WERI-Rb-1 (cell line): ENCODE measurements at regions not wholly inside any gene's neighbourhood (a gene's known extent, or its start where the extent isn't known, plus 50 kb on each side); places are given as distances from the start of the nearest gene placed in this dataset.

Source experiments
- DNase-seq: peaks from one replicate; pipeline ENCODE4 v3.0.0-alpha.2; 2020
- H3K27ac ChIP-seq: fragments of 250-450 bp; sonication (Bioruptor Pico); 2 replicates; pipeline ENCODE4 v1.5.1; 2020; ENCODE audit warnings: mild to moderate bottlenecking, moderate library complexity
- H3K27me3 ChIP-seq: fragments of 250-450 bp; sonication (Bioruptor Pico); 2 replicates; pipeline ENCODE4 v1.5.1; 2021; ENCODE audit warnings: mild to moderate bottlenecking, low read depth, moderate library complexity; ENCODE audit not compliant: insufficient read depth, severe bottlenecking
- H3K36me3 ChIP-seq: fragments of 250-450 bp; sonication (Bioruptor Pico); 2 replicates; pipeline ENCODE4 v1.5.1; 2020; ENCODE audit warnings: mild to moderate bottlenecking, moderate library complexity
- H3K4me3 ChIP-seq: 2 replicates; pipeline ENCODE4 v1.5.1; 2011; ENCODE audit warnings: low read depth, mild to moderate bottlenecking, control low read depth, low read length
- H3K9me3 ChIP-seq: fragments of 250-450 bp; sonication (Bioruptor Pico); 2 replicates; pipeline ENCODE4 v1.5.1; 2021; ENCODE audit warnings: mild to moderate bottlenecking, moderate library complexity; ENCODE audit not compliant: severe bottlenecking
- TF ChIP-seq, protein P1 (sequence below): IDR thresholded peaks from 2 replicates; pipeline ENCODE4 v1.5.1; 2011; ENCODE audit warnings: low read depth, mild to moderate bottlenecking, control low read depth, inconsistent platforms, low read length

- Histone ChIP-seq H3K4me3 (no peak overlapping the region), H3K27me3 (no peaks in the 10 kb centered on the region), H3K36me3 (no peaks in the 10 kb centered on the region), H3K9me3 (no peaks in the 10 kb centered on the region), H3K27ac (no peak overlapping the region)
- TF ChIP-seq, protein P1, sequence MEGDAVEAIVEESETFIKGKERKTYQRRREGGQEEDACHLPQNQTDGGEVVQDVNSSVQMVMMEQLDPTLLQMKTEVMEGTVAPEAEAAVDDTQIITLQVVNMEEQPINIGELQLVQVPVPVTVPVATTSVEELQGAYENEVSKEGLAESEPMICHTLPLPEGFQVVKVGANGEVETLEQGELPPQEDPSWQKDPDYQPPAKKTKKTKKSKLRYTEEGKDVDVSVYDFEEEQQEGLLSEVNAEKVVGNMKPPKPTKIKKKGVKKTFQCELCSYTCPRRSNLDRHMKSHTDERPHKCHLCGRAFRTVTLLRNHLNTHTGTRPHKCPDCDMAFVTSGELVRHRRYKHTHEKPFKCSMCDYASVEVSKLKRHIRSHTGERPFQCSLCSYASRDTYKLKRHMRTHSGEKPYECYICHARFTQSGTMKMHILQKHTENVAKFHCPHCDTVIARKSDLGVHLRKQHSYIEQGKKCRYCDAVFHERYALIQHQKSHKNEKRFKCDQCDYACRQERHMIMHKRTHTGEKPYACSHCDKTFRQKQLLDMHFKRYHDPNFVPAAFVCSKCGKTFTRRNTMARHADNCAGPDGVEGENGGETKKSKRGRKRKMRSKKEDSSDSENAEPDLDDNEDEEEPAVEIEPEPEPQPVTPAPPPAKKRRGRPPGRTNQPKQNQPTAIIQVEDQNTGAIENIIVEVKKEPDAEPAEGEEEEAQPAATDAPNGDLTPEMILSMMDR, result no peak
- DNase-seq, result peak; percentile 20
These were observed 489.8 kb upstream of the MANEA start for GRCh38 chr6:95087394-95088097.

- DNase-seq, result no peak
- Histone ChIP-seq H3K9me3 (no peaks in the 10 kb centered on the region), H3K27me3 (no peaks in the 10 kb centered on the region), H3K4me3 (no peak overlapping the region), H3K36me3 (no peaks in the 10 kb centered on the region), H3K27ac (no peak overlapping the region)
- TF ChIP-seq, protein P1, result 0 out of 2 replicates have a peak, but pooled peaks have one; percentile 15
These were observed 485.4 kb upstream of the MANEA start for GRCh38 chr6:95091823-95092436.

DNA sequence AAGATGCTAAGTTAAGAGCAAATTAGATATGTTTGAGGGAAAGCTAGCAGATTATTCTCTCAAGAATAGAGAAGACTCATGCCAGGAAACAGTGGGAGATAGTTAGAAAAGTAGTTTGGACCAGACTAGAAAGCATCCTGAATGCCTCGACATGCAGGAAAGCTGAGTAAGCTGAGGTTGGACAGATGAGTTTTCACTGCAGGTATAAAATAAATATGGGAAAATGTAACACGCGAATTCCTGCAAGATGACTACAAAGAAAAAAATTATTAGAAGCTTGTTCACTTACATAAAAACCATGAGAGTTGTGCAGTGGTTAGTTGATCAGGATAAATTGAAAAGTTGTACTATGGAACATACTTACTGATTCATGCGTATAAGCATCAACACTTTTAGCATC, 484.2 kb upstream of the MANEA start:
- Histone ChIP-seq H3K27me3 (no peaks in the 10 kb centered on the region), H3K27ac (no peak overlapping the region), H3K36me3 (no peaks in the 10 kb centered on the region), H3K4me3 (no peak overlapping the region), H3K9me3 (no peaks in the 10 kb centered on the region)
- TF ChIP-seq, protein P1, result no peak
- DNase-seq, result no peak

- no peaks in the 10 kb centered on the region for H3K36me3 ChIP-seq
- TF ChIP-seq, protein P1, result no peak
- H3K27ac ChIP-seq, result no peak overlapping the region
- DNase-seq, result no peak
- H3K4me3 ChIP-seq, result no peak overlapping the region
- H3K27me3 ChIP-seq, result no peaks in the 10 kb centered on the region
- H3K9me3 ChIP-seq, result no peaks in the 10 kb centered on the region
These were observed 482.3 kb upstream of the MANEA start for GRCh38 chr6:95094751-95095663.

- no peaks in the 10 kb centered on the region for H3K36me3 ChIP-seq
- TF ChIP-seq, protein P1, result no peak
- H3K27ac ChIP-seq, result no peak overlapping the region
- H3K4me3 ChIP-seq, result no peak overlapping the region
- H3K27me3 ChIP-seq, result no peaks in the 10 kb centered on the region
- no peaks in the 10 kb centered on the region for H3K9me3 ChIP-seq
- DNase-seq, result no peak
These were observed 481.5 kb upstream of the MANEA start for GRCh38 chr6:95095855-95096254.
